NB4 (cell line): ENCODE measurements at regions not wholly inside any gene's neighbourhood (a gene's known extent, or its start where the extent isn't known, plus 50 kb on each side); places are given as distances from the start of the nearest gene placed in this dataset.

ENCODE experiments used
- DNase-seq: peaks from one replicate; pipeline ENCODE4 v3.0.0; 2010; ENCODE audit warnings: low read depth
- H3K4me3 ChIP-seq: one replicate; pipeline ENCODE4 v1.5.1; 2011; ENCODE audit warnings: mild to moderate bottlenecking, low read depth, low read length, moderate library complexity
- CTCF ChIP-seq: IDR thresholded peaks from one replicate; pipeline ENCODE4 v1.5.1; 2012; ENCODE audit warnings: low read depth, low read length
- MAX ChIP-seq: IDR thresholded peaks from 2 replicates; pipeline ENCODE4 v1.6.1; 2011; ENCODE audit warnings: low read depth, low read length
- MYC ChIP-seq: IDR thresholded peaks from 2 replicates; pipeline ENCODE4 v1.6.1; 2011; ENCODE audit warnings: low read depth, low read length
- POLR2A ChIP-seq: IDR thresholded peaks from 2 replicates; pipeline ENCODE4 v1.6.1; 2011; ENCODE audit warnings: mild to moderate bottlenecking; ENCODE audit not compliant: insufficient read length; ENCODE audit errors: extremely low read depth

- H3K4me3 ChIP-seq = no peak overlapping the region
- no peak for TF ChIP-seq CTCF
- no peak for TF ChIP-seq POLR2A
- no peak for TF ChIP-seq MYC
- no peak for TF ChIP-seq MAX
- DNase-seq = no peak
Measured at GRCh38 chr13:80083081-80083852, 257.7 kb downstream of the SPRY2 start.

GRCh38 chr13:80082396-80083080, 258.4 kb downstream of the SPRY2 start:
- TF ChIP-seq CTCF = no peak
- no peak overlapping the region for H3K4me3 ChIP-seq
- DNase-seq = no peak

- no peak for DNase-seq
- TF ChIP-seq POLR2A = no peak
- TF ChIP-seq MAX = no peak
- no peak for TF ChIP-seq MYC
- TF ChIP-seq CTCF = no peak
- H3K4me3 ChIP-seq = no peak overlapping the region
Measured at GRCh38 chr13:80074811-80075210, 266.1 kb downstream of the SPRY2 start.

GRCh38 chr13:80074143-80074752, 266.7 kb downstream of the SPRY2 start:
- TF ChIP-seq MYC (no peak), CTCF (no peak), POLR2A (no peak), MAX (no peak)
- no peak overlapping the region for H3K4me3 ChIP-seq
- no peak for DNase-seq

- DNase-seq = no peak
- H3K4me3 ChIP-seq = no peak overlapping the region
- TF ChIP-seq MYC (no peak), CTCF (no peak), MAX (no peak), POLR2A (no peak)
Measured at GRCh38 chr13:80072231-80072630, 268.7 kb downstream of the SPRY2 start.
